K562 (cell line): ENCODE measurements at regions not wholly inside any gene's neighbourhood (a gene's known extent, or its start where the extent isn't known, plus 50 kb on each side); places are given as distances from the start of the nearest gene placed in this dataset.

Experiments
- ATAC-seq: fragments of 200-7000 bp; cut with Tn5 transposase; 3 replicates; pipeline ENCODE4 v1.9.1; 2020; ENCODE audit warnings: moderate library complexity
- BruUV-seq: library from RNA; stranded (reverse); fragments of 400-500 nt; replicated peaks from 2 replicates; lab custom pipeline; 2021; lab: Mats Ljungman, UMichigan
- CTCF ChIA-PET: fragments of 300-600 bp; formaldehyde crosslinking; extraction: SDS; loops from one replicate; lab custom pipeline; 2021; ENCODE audit warnings: low intra/inter-chr PET ratio; lab: Yijun Ruan, JAX
- POLR2A ChIA-PET: fragments of 300-600, 350-650 bp; sonication (Branson Sonifier 250); formaldehyde crosslinking; extraction: SDS; loops from one replicate; lab custom pipeline; 2021; ENCODE audit warnings: antibody characterized with exemption, inconsistent platforms; lab: Yijun Ruan, JAX
- DNase-seq, 4 experiments: peaks; one replicate each; pipeline versions ENCODE4 v3.0.0 to v3.0.0-alpha.2; 2011 to 2018; ENCODE audit warnings: low spot score in 3 of 4, mixed read lengths in 3 of 4; ENCODE audit errors: extremely low read depth in 1 of 4
- FAIRE-seq: peaks from 2 replicates; lab custom pipeline; 2011; peaks lifted over from hg19 to GRCh38; lab: Jason Lieb, UNC
- H2AFZ ChIP-seq: 2 replicates; pipeline ENCODE4 v1.6.0; 2011; ENCODE audit warnings: low read depth, low read length, control low read depth, inconsistent platforms
- H3K27ac ChIP-seq: fragments of 200-600 bp; 3 replicates; pipeline ENCODE4 v1.8.0; 2011; ENCODE audit warnings: low read depth, mild to moderate bottlenecking, control low read depth, inconsistent platforms, low read length, moderate library complexity, mixed read lengths; ENCODE audit errors: extremely low read depth
- H3K27me3 ChIP-seq, 2 experiments: fragments of 300-600 bp in 1 of 2; 2 replicates in 1 of 2; 3 replicates in 1 of 2; pipeline versions ENCODE4 v1.6.0 to v1.8.0; 2011; ENCODE audit warnings: inconsistent platforms in 2 of 2, low read length in 2 of 2, mild to moderate bottlenecking in 1 of 2, mixed read lengths in 1 of 2, moderate library complexity in 1 of 2; ENCODE audit not compliant: control insufficient read depth in 2 of 2, insufficient read depth in 2 of 2
- H3K36me3 ChIP-seq: fragments of 300-600 bp; 3 replicates; pipeline ENCODE4 v1.8.0; 2011; ENCODE audit warnings: mild to moderate bottlenecking, low read length, inconsistent platforms; ENCODE audit not compliant: control insufficient read depth, insufficient read depth
- H3K4me1 ChIP-seq, 2 experiments: fragments of 200-600 bp in 1 of 2; replicated peaks in 1 of 2; 2 replicates in 1 of 2; 3 replicates in 1 of 2; pipeline versions ENCODE4 v1.5.1 to v1.8.0; 2011; ENCODE audit warnings: inconsistent platforms in 2 of 2, low read length in 2 of 2, mild to moderate bottlenecking in 1 of 2, mixed read lengths in 1 of 2, moderate library complexity in 1 of 2; ENCODE audit not compliant: control insufficient read depth in 2 of 2, insufficient read depth in 2 of 2
- H3K4me2 ChIP-seq: 2 replicates; pipeline ENCODE4 v1.6.1; 2011; ENCODE audit warnings: low read length, control low read depth, inconsistent platforms, mixed read lengths; ENCODE audit not compliant: insufficient read depth
- H3K4me3 ChIP-seq: fragments of 200-600 bp; sonication (generic), shearing (Covaris generic); 2 replicates; pipeline ENCODE4 v1.5.1; 2016; ENCODE audit warnings: control low read depth, inconsistent platforms
- H3K79me2 ChIP-seq: fragments of 200-600 bp; 3 replicates; pipeline ENCODE4 v1.8.0; 2011; ENCODE audit warnings: low read length, inconsistent platforms; ENCODE audit not compliant: control insufficient read depth, insufficient read depth
- H3K9ac ChIP-seq, 2 experiments: 2 replicates each; pipeline versions ENCODE4 v1.6.0 to v1.6.1; 2011; ENCODE audit warnings: low read depth in 2 of 2, low read length in 2 of 2, control low read depth in 1 of 2, inconsistent platforms in 1 of 2, mild to moderate bottlenecking in 1 of 2, mixed read lengths in 1 of 2; ENCODE audit not compliant: insufficient read depth in 1 of 2
- H3K9me1 ChIP-seq: one replicate; pipeline ENCODE4 v1.6.0; 2011; ENCODE audit warnings: inconsistent platforms, mild to moderate bottlenecking, low read length, moderate library complexity; ENCODE audit not compliant: control insufficient read depth, insufficient read depth
- H3K9me3 ChIP-seq: replicated peaks from 2 replicates; pipeline ENCODE4 v1.5.1; 2011; ENCODE audit warnings: low read depth, low read length, inconsistent platforms; ENCODE audit not compliant: control insufficient read depth, insufficient read depth
- H4K20me1 ChIP-seq: replicated peaks from 2 replicates; pipeline ENCODE4 v1.6.1; 2011; ENCODE audit warnings: low read length, inconsistent platforms, mixed read lengths; ENCODE audit not compliant: control insufficient read depth, insufficient read depth
- CXXC5 ChIP-seq: fragments of 250-450 bp; sonication (Bioruptor Pico); IDR thresholded peaks from 2 replicates; pipeline ENCODE4 v1.8.0; 2022; ENCODE audit warnings: inconsistent platforms, mild to moderate bottlenecking, moderate library complexity
- ELF1 ChIP-seq: fragments of 200-800 bp; sonication (Bioruptor generic); IDR thresholded peaks from 2 replicates; pipeline ENCODE4 v1.6.1; 2016; ENCODE audit warnings: missing genetic modification characterization, missing compliant biosample characterization
- HLTF ChIP-seq: fragments of 450-650 bp; IDR thresholded peaks from 2 replicates; pipeline ENCODE4 v1.6.1; 2016
- KAT2B ChIP-seq: IDR thresholded peaks from one replicate; pipeline ENCODE4 v1.6.1; 2012; ENCODE audit warnings: low read depth, mild to moderate bottlenecking, control low read depth, inconsistent platforms, low read length, moderate library complexity
- MYBL2 ChIP-seq, 2 experiments: fragments of 450-650 bp in 1 of 2; sonication (generic) in 1 of 2; formaldehyde crosslinking in 1 of 2; IDR thresholded peaks; 2 replicates each; pipeline versions ENCODE4 v1.6.1 to v1.8.1; 2017 to 2022; ENCODE audit warnings: borderline replicate concordance in 1 of 2, inconsistent platforms in 1 of 2, low read depth in 1 of 2, mild to moderate bottlenecking in 1 of 2, missing genetic modification reagents in 1 of 2, moderate library complexity in 1 of 2
- POLR3A ChIP-seq: IDR thresholded peaks from 2 replicates; pipeline ENCODE4 v1.6.1; 2011; ENCODE audit warnings: borderline replicate concordance, mild to moderate bottlenecking, moderate library complexity; ENCODE audit not compliant: insufficient read length, insufficient read depth; ENCODE audit errors: extremely low read depth
- SETDB1 ChIP-seq: IDR thresholded peaks from one replicate; pipeline ENCODE4 v1.6.1; 2012; ENCODE audit warnings: low read length, control low read depth, inconsistent platforms
- TAF15 ChIP-seq: fragments of 200-400 bp; formaldehyde crosslinking; IDR thresholded peaks from 2 replicates; pipeline ENCODE4 v1.6.1; 2017; ENCODE audit warnings: mild to moderate bottlenecking, low read depth, low read length, moderate library complexity
- TARDBP ChIP-seq: fragments of 450-650 bp; IDR thresholded peaks from 2 replicates; pipeline ENCODE4 v1.6.1; 2016
- whole genome bisulfite sequencing: fragments of 100-300 bp; shearing (Covaris generic); methylation state at CpG from one replicate; pipeline ENCODE4 v1.1.6; 2016; ENCODE audit warnings: low coverage, mixed read lengths; ENCODE audit not compliant: insufficient coverage; ENCODE audit errors: missing lambda C conversion rate; 5-methylcytosine and 5-hydroxymethylcytosine counted together
- in situ Hi-C: fragments of 300-500 bp; cut with MboI; formaldehyde crosslinking; loops from 4 replicates; pipeline ENCODE4 v1.15.0; 2018; ENCODE audit warnings: inconsistent platforms, mixed read lengths
- intact Hi-C: fragments of 100-400 bp; cut with micrococcal nuclease; formaldehyde crosslinking; loops from 2 replicates; pipeline ENCODE4 v1.14.2; 2022
- TF ChIP-seq, protein P1 (sequence below): sonication (generic); IDR thresholded peaks from 2 replicates; pipeline ENCODE4 v1.6.1; 2016

DNA sequence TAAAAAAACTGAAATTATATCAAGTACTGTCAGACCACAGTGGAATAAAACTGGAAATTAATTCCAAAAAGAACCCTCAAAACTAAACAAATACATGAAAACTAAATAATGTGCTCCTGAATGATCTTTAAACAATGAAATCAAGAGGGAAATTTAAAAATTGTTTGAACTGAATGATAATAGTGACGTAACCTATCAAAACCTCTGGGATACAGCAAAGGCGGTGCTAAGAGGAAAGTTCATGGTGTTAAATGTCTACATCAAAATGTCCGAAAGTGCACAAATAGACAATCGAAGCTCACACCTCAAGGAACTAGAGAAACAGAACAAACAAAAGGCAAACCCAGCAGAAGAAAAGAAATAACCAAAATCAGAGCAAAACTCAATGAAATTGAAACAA is 70.8 kb upstream of the TUBA3C start:
- Histone ChIP-seq H3K4me2 (no peak overlapping the region), H3K79me2 (no peaks in the 10 kb centered on the region), H3K36me3 (no peaks in the 10 kb centered on the region), H3K4me1 (no peaks in the 10 kb centered on the region), H2AFZ (no peak overlapping the region), H3K9me1 (no peaks in the 10 kb centered on the region), H3K9ac (no peak overlapping the region), H3K27me3 (no peaks in the 10 kb centered on the region), H3K27ac (no peak overlapping the region), H3K4me3 (no peak overlapping the region), H4K20me1 (no peaks in the 10 kb centered on the region), H3K9me3 (no peaks in the 10 kb centered on the region)
- no peak for ATAC-seq
- WGBS, result 0% methylated on average over 4 of the region's 4 CpGs
- in situ Hi-C loops, result no loop called here
- ChIA-PET POLR2A (no interaction called here), CTCF (no interaction called here)
- no peak for FAIRE-seq
- intact Hi-C loops, result no loop called here
- no peak for DNase-seq
- BruUV-seq, result no TSS peak
- TF ChIP-seq, protein P1, sequence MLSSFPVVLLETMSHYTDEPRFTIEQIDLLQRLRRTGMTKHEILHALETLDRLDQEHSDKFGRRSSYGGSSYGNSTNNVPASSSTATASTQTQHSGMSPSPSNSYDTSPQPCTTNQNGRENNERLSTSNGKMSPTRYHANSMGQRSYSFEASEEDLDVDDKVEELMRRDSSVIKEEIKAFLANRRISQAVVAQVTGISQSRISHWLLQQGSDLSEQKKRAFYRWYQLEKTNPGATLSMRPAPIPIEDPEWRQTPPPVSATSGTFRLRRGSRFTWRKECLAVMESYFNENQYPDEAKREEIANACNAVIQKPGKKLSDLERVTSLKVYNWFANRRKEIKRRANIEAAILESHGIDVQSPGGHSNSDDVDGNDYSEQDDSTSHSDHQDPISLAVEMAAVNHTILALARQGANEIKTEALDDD, result no peak
- no peak for TF ChIP-seq HLTF
- no peak for TF ChIP-seq TARDBP
- TF ChIP-seq CXXC5 (CRISPR knock-in tag), result no peak
- TF ChIP-seq ELF1, result no peak

DNA sequence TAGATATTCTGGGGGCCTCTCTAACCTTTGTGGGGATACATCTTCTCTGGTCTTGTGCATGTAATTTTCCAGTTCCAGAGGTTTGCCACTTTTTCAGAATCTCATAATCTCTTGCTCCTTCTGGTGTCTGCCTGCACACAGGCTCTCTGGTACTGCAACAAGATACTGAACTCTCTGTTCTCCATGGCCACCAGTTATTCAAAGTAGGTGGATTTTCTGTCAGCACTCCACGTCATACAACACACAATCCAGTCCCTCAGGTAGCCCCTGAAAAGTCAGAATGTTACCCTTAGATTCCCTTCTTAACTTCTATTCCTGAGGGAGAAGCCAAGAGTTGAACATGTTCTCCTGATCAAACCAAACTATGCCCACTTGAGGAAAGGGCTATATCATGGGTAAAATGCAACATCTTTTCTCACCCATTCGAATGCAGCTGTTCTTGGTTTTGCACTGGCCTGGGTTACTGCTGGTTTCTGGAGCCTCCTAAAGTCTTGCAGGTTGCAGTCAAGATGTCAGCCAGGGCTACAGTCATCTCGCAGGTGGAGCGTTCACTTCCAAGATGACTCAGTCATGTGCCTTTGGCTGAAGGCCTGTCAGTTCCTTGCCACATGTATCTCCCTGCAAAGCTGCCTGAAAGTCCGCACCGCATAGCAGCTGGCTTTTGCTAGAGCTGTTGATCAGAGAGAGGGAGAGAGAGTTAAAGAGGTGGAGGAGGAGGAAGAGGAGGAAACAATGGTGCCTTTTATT is 57.7 kb upstream of the TUBA3C start:
- POLR2A ChIA-PET, result no interaction called here
- Histone ChIP-seq H4K20me1 (no peaks in the 10 kb centered on the region), H2AFZ (no peak overlapping the region), H3K4me2 (no peak overlapping the region), H3K9me1 (no peaks in the 10 kb centered on the region), H3K9me3 (no peaks in the 10 kb centered on the region), H3K27ac (no peak overlapping the region), H3K79me2 (no peaks in the 10 kb centered on the region), H3K9ac (no peak overlapping the region), H3K36me3 (no peaks in the 10 kb centered on the region), H3K4me3 (no peak overlapping the region), H3K27me3 (no peaks in the 10 kb centered on the region), H3K4me1 (no peaks in the 10 kb centered on the region)
- BruUV-seq, result no TSS peak
- intact Hi-C loops, result no loop called here
- WGBS, result 0% methylated on average over 6 of the region's 6 CpGs
- CTCF ChIA-PET, result no interaction called here
- ATAC-seq (no peak), DNase-seq (no peak), FAIRE-seq (no peak)
- TF ChIP-seq SETDB1, result no peak
- no peak for TF ChIP-seq TAF15
- no peak for TF ChIP-seq POLR3A
- no peak for TF ChIP-seq MYBL2 (IDR thresholded peaks at IDR 0.05; ENCODE audit: low read depth)
- no peak for TF ChIP-seq MYBL2 (CRISPR knock-in tag; IDR thresholded peaks at IDR 0.05; ENCODE audit: borderline replicate concordance)
- TF ChIP-seq KAT2B, result no peak
- in situ Hi-C loops, result no loop called here
